HCT116 (cell line): ENCODE measurements at regions not wholly inside any gene's neighbourhood (a gene's known extent, or its start where the extent isn't known, plus 50 kb on each side); places are given as distances from the start of the nearest gene placed in this dataset.

Experiments used
- ATAC-seq: fragments of 200-7000 bp; cut with Tn5 transposase; 2 replicates; pipeline ENCODE4 v1.9.1; 2020; ENCODE audit warnings: mild to moderate bottlenecking, moderate library complexity
- BruUV-seq: library from RNA; stranded (reverse); fragments of 400-500 nt; replicated peaks from 2 replicates; lab custom pipeline; 2021; lab: Mats Ljungman, UMichigan
- CTCF ChIA-PET: fragments of 300-600 bp; sonication (Branson Sonifier 250); formaldehyde crosslinking; loops from one replicate; lab custom pipeline; 2021; ENCODE audit warnings: antibody characterized with exemption; lab: Charles Lee
- POLR2A ChIA-PET: fragments of 300-600, 350-600 bp; sonication (Branson Sonifier 250); formaldehyde crosslinking; loops from one replicate; lab custom pipeline; 2021; ENCODE audit warnings: antibody characterized with exemption; lab: Charles Lee
- RAD21 ChIA-PET, 2 experiments: fragments of 300-600 bp; sonication (Branson Sonifier 250); formaldehyde crosslinking; loops; one replicate each; lab custom pipeline; 2023; ENCODE audit warnings: low total read pairs in 2 of 2; ENCODE audit not compliant: uncharacterized antibody in 2 of 2, unreplicated experiment in 2 of 2, low non-redundant PET in 1 of 2; lab: Charles Lee
- DNase-seq: peaks from one replicate; pipeline ENCODE4 v3.0.0-alpha.2; 2010; ENCODE audit warnings: low read depth, low spot score
- H2AFZ ChIP-seq: fragments of 200-600 bp; shearing (Covaris generic), sonication (generic); 2 replicates; pipeline ENCODE4 v1.6.1; 2017; ENCODE audit warnings: low read depth, mixed run types, mixed read lengths, antibody characterized with exemption, low read length; ENCODE audit not compliant: poor library complexity, severe bottlenecking
- H3K27ac ChIP-seq: 2 replicates; pipeline ENCODE4 v1.5.1; 2012; ENCODE audit warnings: low read depth, low read length
- H3K27me3 ChIP-seq: fragments of 200-600 bp; sonication (generic); 2 replicates; pipeline ENCODE4 v1.6.1; 2016; ENCODE audit warnings: mixed run types, low read length, mixed read lengths; ENCODE audit not compliant: insufficient read depth
- H3K36me3 ChIP-seq, 2 experiments: fragments of 200-500 bp in 1 of 2; fragments of 200-600 bp in 1 of 2; sonication (Bioruptor generic) in 1 of 2; sonication (generic) in 1 of 2; 2 replicates each; pipeline versions ENCODE4 v1.5.1 to v1.6.1; 2014 to 2016; ENCODE audit warnings: low read length in 2 of 2, inconsistent platforms in 1 of 2, mixed read lengths in 1 of 2, mixed run types in 1 of 2; ENCODE audit not compliant: insufficient read depth in 2 of 2, control insufficient read depth in 1 of 2
- H3K4me1 ChIP-seq, 2 experiments: fragments of 200-600 bp in 1 of 2; sonication (generic) in 1 of 2; 2 replicates each; pipeline versions ENCODE4 v1.5.1 to v1.6.1; 2012 to 2017; ENCODE audit warnings: low read length in 2 of 2, inconsistent platforms in 1 of 2, mild to moderate bottlenecking in 1 of 2, mixed read lengths in 1 of 2, mixed run types in 1 of 2, moderate library complexity in 1 of 2; ENCODE audit not compliant: insufficient read depth in 2 of 2, control insufficient read depth in 1 of 2
- H3K4me2 ChIP-seq: fragments of 200-600 bp; sonication (generic); 2 replicates; pipeline ENCODE4 v1.6.1; 2017; ENCODE audit warnings: mixed run types, low read length, mixed read lengths
- H3K4me3 ChIP-seq, 2 experiments: fragments of 200-600 bp in 1 of 2; sonication (generic) in 1 of 2; replicated peaks in 1 of 2; 2 replicates each; pipeline ENCODE4 v1.5.1; 2011 to 2016; ENCODE audit warnings: low read length in 2 of 2, control low read depth in 1 of 2, low read depth in 1 of 2, mild to moderate bottlenecking in 1 of 2, mixed read lengths in 1 of 2, mixed run types in 1 of 2
- H3K79me2 ChIP-seq: fragments of 200-600 bp; sonication (generic); 2 replicates; pipeline ENCODE4 v1.6.1; 2017; ENCODE audit warnings: mild to moderate bottlenecking, mixed run types, low read length, moderate library complexity, mixed read lengths; ENCODE audit not compliant: insufficient read depth
- H3K9ac ChIP-seq: fragments of 200-600 bp; sonication (generic); 2 replicates; pipeline ENCODE4 v1.6.1; 2016; ENCODE audit warnings: low read length, mixed read lengths
- H3K9me2 ChIP-seq: fragments of 200-600 bp; sonication (generic), shearing (Covaris generic); 2 replicates; pipeline ENCODE4 v1.6.1; 2017; ENCODE audit warnings: mixed run types, mild to moderate bottlenecking, moderate library complexity; ENCODE audit not compliant: insufficient read depth
- H3K9me3 ChIP-seq, 2 experiments: fragments of 200-500 bp in 1 of 2; fragments of 200-600 bp in 1 of 2; sonication (Bioruptor generic) in 1 of 2; sonication (generic) in 1 of 2; 2 replicates each; pipeline ENCODE4 v1.6.1; 2014 to 2017; ENCODE audit warnings: low read length in 2 of 2, mixed read lengths in 2 of 2, inconsistent platforms in 1 of 2, low read depth in 1 of 2, mild to moderate bottlenecking in 1 of 2, mixed run types in 1 of 2, moderate library complexity in 1 of 2; ENCODE audit not compliant: control insufficient read depth in 1 of 2, insufficient read depth in 1 of 2
- H4K20me1 ChIP-seq: fragments of 200-600 bp; sonication (generic), shearing (Covaris generic); 2 replicates; pipeline ENCODE4 v1.6.1; 2017; ENCODE audit warnings: mixed run types, mild to moderate bottlenecking, moderate library complexity; ENCODE audit not compliant: insufficient read depth
- CEBPB ChIP-seq: IDR thresholded peaks from 2 replicates; pipeline ENCODE4 v1.6.1; 2012; ENCODE audit warnings: low read depth
- ELF1 ChIP-seq: IDR thresholded peaks from 2 replicates; pipeline ENCODE4 v1.6.1; 2012; ENCODE audit warnings: low read depth, borderline replicate concordance
- EZH2 ChIP-seq: fragments of 200-600 bp; sonication (generic); IDR thresholded peaks from 2 replicates; pipeline ENCODE4 v1.6.1; 2017; ENCODE audit warnings: antibody characterized with exemption, mixed run types
- EZH2phosphoT487 ChIP-seq: fragments of 200-600 bp; IDR thresholded peaks from 2 replicates; pipeline ENCODE4 v1.6.1; 2018; ENCODE audit warnings: antibody characterized with exemption, borderline replicate concordance
- POLR2A ChIP-seq: IDR thresholded peaks from 2 replicates; pipeline ENCODE4 v1.7.0; 2011; ENCODE audit warnings: borderline replicate concordance; ENCODE audit not compliant: insufficient read depth, insufficient read length; ENCODE audit errors: extremely low read depth
- POLR2AphosphoS5 ChIP-seq: IDR thresholded peaks from 2 replicates; pipeline ENCODE4 v1.6.1; 2011; ENCODE audit warnings: mild to moderate bottlenecking, low read depth, low read length, moderate library complexity
- RAD21 ChIP-seq: IDR thresholded peaks from 2 replicates; pipeline ENCODE4 v1.6.1; 2012; ENCODE audit warnings: low read depth, mild to moderate bottlenecking
- TCF7L2 ChIP-seq: IDR thresholded peaks from 2 replicates; pipeline ENCODE4 v1.7.0; 2011; ENCODE audit warnings: borderline replicate concordance, inconsistent platforms; ENCODE audit not compliant: insufficient read depth, insufficient read length; ENCODE audit errors: extremely low read depth
- ZBTB33 ChIP-seq: IDR thresholded peaks from 2 replicates; pipeline ENCODE4 v1.6.1; 2011; ENCODE audit warnings: mild to moderate bottlenecking, low read length, moderate library complexity; ENCODE audit not compliant: insufficient replicate concordance; ENCODE audit errors: extremely low read depth
- ZFX ChIP-seq: fragments of 450-650 bp; IDR thresholded peaks from 2 replicates; pipeline ENCODE4 v1.6.1; 2017
- intact Hi-C: fragments of 100-400 bp; cut with micrococcal nuclease; formaldehyde crosslinking; loops from 2 replicates; pipeline ENCODE4 v1.10.0; 2022
- TF ChIP-seq, protein P1 (sequence below): IDR thresholded peaks from 2 replicates; pipeline ENCODE4 v1.6.1; 2012; ENCODE audit warnings: low read depth

DNA sequence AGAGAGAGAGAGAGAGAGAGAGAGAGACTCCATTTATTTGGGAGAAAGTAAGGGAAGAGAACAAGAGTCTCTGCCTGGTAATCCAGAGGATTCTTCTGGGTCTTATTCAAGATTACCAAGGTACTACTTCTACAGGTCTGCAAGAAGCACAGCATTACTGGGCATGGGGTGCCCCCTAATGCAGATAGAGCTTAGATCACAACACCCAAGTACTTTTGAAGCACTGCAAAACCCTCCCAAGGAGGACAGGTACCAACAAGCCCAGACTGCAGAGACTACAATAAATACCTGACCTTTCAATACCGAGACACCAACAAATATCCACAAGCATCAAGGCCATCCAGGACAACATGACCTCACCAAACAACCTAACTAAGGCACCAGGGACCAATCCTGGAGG, 94.7 kb upstream of the PHF24 start:
- Histone ChIP-seq H3K9me2 (no peaks in the 10 kb centered on the region), H3K36me3 (no peaks in the 10 kb centered on the region), H2AFZ (no peak overlapping the region), H3K9me3 (no peaks in the 10 kb centered on the region), H3K4me1 (no peaks in the 10 kb centered on the region), H3K4me3 (no peak overlapping the region), H3K27ac (no peak overlapping the region), H3K79me2 (no peaks in the 10 kb centered on the region), H3K27me3 (0 out of 2 replicates have a peak, but pooled peaks cover 6% of the 10 kb centered on the region), H3K9ac (no peak overlapping the region), H3K4me2 (no peak overlapping the region), H4K20me1 (no peaks in the 10 kb centered on the region)
- no peak for TF ChIP-seq RAD21
- no peak for TF ChIP-seq POLR2AphosphoS5
- TF ChIP-seq, protein P1, sequence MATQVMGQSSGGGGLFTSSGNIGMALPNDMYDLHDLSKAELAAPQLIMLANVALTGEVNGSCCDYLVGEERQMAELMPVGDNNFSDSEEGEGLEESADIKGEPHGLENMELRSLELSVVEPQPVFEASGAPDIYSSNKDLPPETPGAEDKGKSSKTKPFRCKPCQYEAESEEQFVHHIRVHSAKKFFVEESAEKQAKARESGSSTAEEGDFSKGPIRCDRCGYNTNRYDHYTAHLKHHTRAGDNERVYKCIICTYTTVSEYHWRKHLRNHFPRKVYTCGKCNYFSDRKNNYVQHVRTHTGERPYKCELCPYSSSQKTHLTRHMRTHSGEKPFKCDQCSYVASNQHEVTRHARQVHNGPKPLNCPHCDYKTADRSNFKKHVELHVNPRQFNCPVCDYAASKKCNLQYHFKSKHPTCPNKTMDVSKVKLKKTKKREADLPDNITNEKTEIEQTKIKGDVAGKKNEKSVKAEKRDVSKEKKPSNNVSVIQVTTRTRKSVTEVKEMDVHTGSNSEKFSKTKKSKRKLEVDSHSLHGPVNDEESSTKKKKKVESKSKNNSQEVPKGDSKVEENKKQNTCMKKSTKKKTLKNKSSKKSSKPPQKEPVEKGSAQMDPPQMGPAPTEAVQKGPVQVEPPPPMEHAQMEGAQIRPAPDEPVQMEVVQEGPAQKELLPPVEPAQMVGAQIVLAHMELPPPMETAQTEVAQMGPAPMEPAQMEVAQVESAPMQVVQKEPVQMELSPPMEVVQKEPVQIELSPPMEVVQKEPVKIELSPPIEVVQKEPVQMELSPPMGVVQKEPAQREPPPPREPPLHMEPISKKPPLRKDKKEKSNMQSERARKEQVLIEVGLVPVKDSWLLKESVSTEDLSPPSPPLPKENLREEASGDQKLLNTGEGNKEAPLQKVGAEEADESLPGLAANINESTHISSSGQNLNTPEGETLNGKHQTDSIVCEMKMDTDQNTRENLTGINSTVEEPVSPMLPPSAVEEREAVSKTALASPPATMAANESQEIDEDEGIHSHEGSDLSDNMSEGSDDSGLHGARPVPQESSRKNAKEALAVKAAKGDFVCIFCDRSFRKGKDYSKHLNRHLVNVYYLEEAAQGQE, result no peak
- TF ChIP-seq EZH2, result no peak
- TF ChIP-seq ELF1, result no peak
- no peak for TF ChIP-seq CEBPB
- TF ChIP-seq POLR2A, result no peak
- TF ChIP-seq ZBTB33, result no peak
- no peak for TF ChIP-seq ZFX
- TF ChIP-seq EZH2phosphoT487, result no peak
- no peak for TF ChIP-seq TCF7L2
- intact Hi-C loops, result loop anchor here (10.0 kb wide), 1 partner anchor 49 kb away; no protein-coding TSS in a partner anchor
- no TSS peak for BruUV-seq
- ChIA-PET RAD21 (no interaction called here), CTCF (no interaction called here), POLR2A (no interaction called here)
- DNase-seq (no peak), ATAC-seq (no peak)
